H1 (cell line): ENCODE measurements at regions not wholly inside any gene's neighbourhood (a gene's known extent, or its start where the extent isn't known, plus 50 kb on each side); places are given as distances from the start of the nearest gene placed in this dataset.

Source experiments
- CTCF ChIA-PET: fragments of 300-600 bp; sonication (Branson Sonifier 250); formaldehyde crosslinking; loops from one replicate; lab custom pipeline; 2021; ENCODE audit not compliant: partially characterized antibody; lab: Charles Lee
- POLR2A ChIA-PET: fragments of 300-600 bp; sonication (Branson Sonifier 250); formaldehyde crosslinking; loops from one replicate; lab custom pipeline; 2021; ENCODE audit warnings: inconsistent platforms; ENCODE audit not compliant: partially characterized antibody; lab: Charles Lee
- DNase-seq, 2 experiments: peaks; one replicate each; pipeline versions ENCODE4 v3.0.0 to v3.0.0-alpha.2; 2010 to 2022; ENCODE audit warnings: low spot score in 2 of 2, low read depth in 1 of 2, mixed read lengths in 1 of 2
- FAIRE-seq: peaks from 2 replicates; lab custom pipeline; 2011; peaks lifted over from hg19 to GRCh38; lab: Jason Lieb, UNC
- H2AFZ ChIP-seq: 2 replicates; pipeline ENCODE4 v1.8.1; 2012; ENCODE audit warnings: low read length, inconsistent platforms
- H2AK5ac ChIP-seq: 2 replicates; pipeline ENCODE4 v1.6.1; 2013; ENCODE audit warnings: low read depth, low read length
- H2BK120ac ChIP-seq: replicated peaks from 2 replicates; pipeline ENCODE3; 2013; ENCODE audit warnings: low read depth, low read length, inconsistent platforms
- H2BK12ac ChIP-seq: 2 replicates; pipeline ENCODE4 v1.6.1; 2013; ENCODE audit warnings: low read depth, low read length
- H2BK15ac ChIP-seq: 2 replicates; pipeline ENCODE4 v1.6.1; 2013; ENCODE audit warnings: low read length
- H2BK20ac ChIP-seq: 2 replicates; pipeline ENCODE4 v1.6.1; 2013; ENCODE audit warnings: low read length
- H2BK5ac ChIP-seq: 2 replicates; pipeline ENCODE4 v1.6.1; 2013; ENCODE audit warnings: low read depth, low read length
- H3K14ac ChIP-seq: 2 replicates; pipeline ENCODE4 v1.6.1; 2013; ENCODE audit warnings: inconsistent platforms; ENCODE audit not compliant: insufficient read length
- H3K18ac ChIP-seq: 2 replicates; pipeline ENCODE4 v1.6.1; 2013; ENCODE audit warnings: low read length; ENCODE audit errors: extremely low read depth
- H3K23ac ChIP-seq: 2 replicates; pipeline ENCODE4 v1.6.1; 2013; ENCODE audit warnings: inconsistent platforms; ENCODE audit not compliant: insufficient read length
- H3K23me2 ChIP-seq: 2 replicates; pipeline ENCODE4 v1.6.1; 2013; ENCODE audit warnings: low read depth, low read length
- H3K27ac ChIP-seq: 2 replicates; pipeline ENCODE4 v1.6.1; 2011; ENCODE audit warnings: low read depth, low read length, inconsistent platforms
- H3K27me3 ChIP-seq, 4 experiments: replicated peaks in 1 of 4; 1 replicate in 1 of 4; 2 replicates in 3 of 4; pipeline versions ENCODE4 v1.6.1 to v1.8.1; 2011 to 2013; ENCODE audit warnings: low read length in 3 of 4, mild to moderate bottlenecking in 3 of 4, inconsistent platforms in 2 of 4, mixed read lengths in 2 of 4, moderate library complexity in 1 of 4; ENCODE audit not compliant: control insufficient read depth in 3 of 4, insufficient read depth in 3 of 4; ENCODE audit errors: extremely low read depth in 1 of 4
- H3K36me3 ChIP-seq, 4 experiments: 2 replicates each; pipeline versions ENCODE4 v1.6.1 to v1.8.1; 2011 to 2013; ENCODE audit warnings: mild to moderate bottlenecking in 4 of 4, low read length in 3 of 4, moderate library complexity in 2 of 4, control low read depth in 1 of 4, inconsistent platforms in 1 of 4; ENCODE audit not compliant: insufficient read depth in 4 of 4, control insufficient read depth in 2 of 4
- H3K4ac ChIP-seq: replicated peaks from 2 replicates; pipeline ENCODE3; 2013; ENCODE audit warnings: low read length, low read depth, mixed read lengths, inconsistent platforms; ENCODE audit not compliant: insufficient read length
- H3K4me1 ChIP-seq, 4 experiments: replicated peaks in 1 of 4; 1 replicate in 1 of 4; 2 replicates in 3 of 4; pipeline versions ENCODE4 v1.6.1 to v1.8.1; 2011 to 2013; ENCODE audit warnings: low read length in 3 of 4, inconsistent platforms in 2 of 4, mixed read lengths in 1 of 4; ENCODE audit not compliant: insufficient read depth in 4 of 4, control insufficient read depth in 3 of 4
- H3K4me2 ChIP-seq, 2 experiments: 2 replicates each; pipeline versions ENCODE4 v1.6.1 to v1.8.1; 2011 to 2013; ENCODE audit warnings: low read depth in 2 of 2, low read length in 2 of 2, control low read depth in 1 of 2, inconsistent platforms in 1 of 2, mild to moderate bottlenecking in 1 of 2; ENCODE audit not compliant: insufficient read depth in 1 of 2
- H3K4me3 ChIP-seq, 4 experiments: fragments of 200-600, 300-600 bp in 1 of 4; sonication (generic), shearing (Covaris generic), sonication (Bioruptor Twin) in 1 of 4; 2 replicates each; pipeline versions ENCODE4 v1.5.1 to v1.8.1; 2011 to 2016; ENCODE audit warnings: low read length in 4 of 4, low read depth in 3 of 4, control low read depth in 2 of 4, inconsistent platforms in 2 of 4, mild to moderate bottlenecking in 2 of 4, mixed read lengths in 1 of 4, moderate library complexity in 1 of 4; ENCODE audit not compliant: insufficient read depth in 2 of 4; ENCODE audit errors: extremely low read depth in 1 of 4
- H3K56ac ChIP-seq: replicated peaks from 2 replicates; pipeline ENCODE3; 2013; ENCODE audit warnings: low read depth, mild to moderate bottlenecking, mixed read lengths, low read length, inconsistent platforms; ENCODE audit not compliant: insufficient read length
- H3K79me1 ChIP-seq: 2 replicates; pipeline ENCODE4 v1.6.1; 2013; ENCODE audit warnings: low read depth, low read length, control low read depth
- H3K79me2 ChIP-seq, 2 experiments: 2 replicates each; pipeline versions ENCODE4 v1.6.1 to v1.8.1; 2012 to 2013; ENCODE audit warnings: low read length in 2 of 2, mild to moderate bottlenecking in 2 of 2, inconsistent platforms in 1 of 2; ENCODE audit not compliant: insufficient read depth in 2 of 2, control insufficient read depth in 1 of 2
- H3K9ac ChIP-seq, 4 experiments: replicated peaks in 1 of 4; 1 replicate in 1 of 4; 2 replicates in 3 of 4; pipeline versions ENCODE4 v1.6.1 to v1.8.1; 2011 to 2013; ENCODE audit warnings: low read depth in 3 of 4, low read length in 3 of 4, control low read depth in 2 of 4, mild to moderate bottlenecking in 2 of 4, moderate library complexity in 2 of 4, inconsistent platforms in 1 of 4; ENCODE audit errors: extremely low read depth in 1 of 4
- H3K9me3 ChIP-seq, 2 experiments: 2 replicates each; pipeline versions ENCODE4 v1.6.1 to v1.8.1; 2012 to 2013; ENCODE audit warnings: mild to moderate bottlenecking in 2 of 2, moderate library complexity in 2 of 2, control low read depth in 1 of 2, inconsistent platforms in 1 of 2, low read depth in 1 of 2, low read length in 1 of 2, mixed read lengths in 1 of 2; ENCODE audit not compliant: insufficient read depth in 2 of 2
- H4K20me1 ChIP-seq, 2 experiments: replicated peaks in 1 of 2; 2 replicates each; pipeline versions ENCODE3 to v1.8.1; 2011 to 2013; ENCODE audit warnings: inconsistent platforms in 2 of 2, low read length in 2 of 2, mild to moderate bottlenecking in 1 of 2; ENCODE audit not compliant: insufficient read depth in 2 of 2, control insufficient read depth in 1 of 2
- H4K5ac ChIP-seq: 2 replicates; pipeline ENCODE4 v1.6.1; 2013; ENCODE audit warnings: low read length, low read depth, mixed read lengths, inconsistent platforms; ENCODE audit not compliant: insufficient read length
- H4K8ac ChIP-seq: 2 replicates; pipeline ENCODE4 v1.8.0; 2013; ENCODE audit warnings: mild to moderate bottlenecking, moderate library complexity, low read length, inconsistent platforms; ENCODE audit not compliant: insufficient read depth; ENCODE audit errors: extremely low read depth
- H4K91ac ChIP-seq: replicated peaks from 2 replicates; pipeline ENCODE3; 2013; ENCODE audit warnings: low read length, mixed read lengths, inconsistent platforms; ENCODE audit not compliant: insufficient read length
- BACH1 ChIP-seq: IDR thresholded peaks from 2 replicates; pipeline ENCODE4 v1.6.1; 2012; ENCODE audit warnings: low read length, improper control_type of control experiment
- BCL11A ChIP-seq, 2 experiments: IDR thresholded peaks; one replicate each; pipeline ENCODE4 v1.6.1; 2011; ENCODE audit warnings: low read depth in 2 of 2, low read length in 2 of 2, mild to moderate bottlenecking in 2 of 2
- CBX5 ChIP-seq: fragments of 300-800, 300-1000 bp; sonication (generic); IDR thresholded peaks from 2 replicates; pipeline ENCODE4 v1.7.1; 2016; ENCODE audit warnings: antibody characterized with exemption, low read length, low read depth
- CHD2 ChIP-seq: IDR thresholded peaks from 2 replicates; pipeline ENCODE4 v1.6.1; 2012; ENCODE audit warnings: low read length, improper control_type of control experiment
- KDM4A ChIP-seq: IDR thresholded peaks from one replicate; pipeline ENCODE4 v1.7.1; 2012; ENCODE audit warnings: low read depth, mild to moderate bottlenecking, moderate library complexity, low read length, inconsistent platforms; ENCODE audit not compliant: severe bottlenecking
- PHF8 ChIP-seq: fragments of 200-600 bp; sonication (generic); conservative IDR thresholded peaks from 2 replicates; pipeline ENCODE4 v1.7.1; 2012; ENCODE audit warnings: low read depth, mild to moderate bottlenecking, inconsistent platforms, low read length, moderate library complexity
- RAD21 ChIP-seq, 2 experiments: IDR thresholded peaks in 1 of 2; conservative IDR thresholded peaks in 1 of 2; 2 replicates each; pipeline ENCODE4 v1.6.1; 2011; ENCODE audit warnings: low read depth in 2 of 2, low read length in 2 of 2, improper control_type of control experiment in 1 of 2, inconsistent platforms in 1 of 2, mild to moderate bottlenecking in 1 of 2, moderate library complexity in 1 of 2
- SP4 ChIP-seq: IDR thresholded peaks from 2 replicates; pipeline ENCODE4 v1.6.1; 2012; ENCODE audit warnings: low read length, inconsistent platforms
- TAF1 ChIP-seq: IDR thresholded peaks from 2 replicates; pipeline ENCODE4 v1.6.1; 2011; ENCODE audit warnings: mild to moderate bottlenecking, low read depth, low read length
- WGBS, 2 experiments: shearing (Covaris generic) in 1 of 2; methylation state at CpG; one replicate each; pipeline versions ENCODE4 v1.1.6 to v1.1.7; 2013 to 2015; ENCODE audit warnings: low lambda C conversion rate in 2 of 2, mixed read lengths in 2 of 2, inconsistent platforms in 1 of 2, low coverage in 1 of 2, missing lambda C conversion rate in 1 of 2; ENCODE audit not compliant: insufficient replicate concordance in 2 of 2, insufficient coverage in 1 of 2, insufficient read length in 1 of 2; ENCODE audit errors: extremely low coverage in 1 of 2, missing lambda C conversion rate in 1 of 2; 5-methylcytosine and 5-hydroxymethylcytosine counted together
- TF ChIP-seq, protein P1 (sequence below), 3 experiments: IDR thresholded peaks; 1 replicate in 2 of 3; 2 replicates in 1 of 3; pipeline versions ENCODE4 v1.5.1 to v1.6.1; 2011; ENCODE audit warnings: low read length in 3 of 3, mild to moderate bottlenecking in 3 of 3, inconsistent platforms in 2 of 3, low read depth in 1 of 3, moderate library complexity in 1 of 3; ENCODE audit not compliant: insufficient read depth in 1 of 3; ENCODE audit errors: control extremely low read depth in 1 of 3

DNA sequence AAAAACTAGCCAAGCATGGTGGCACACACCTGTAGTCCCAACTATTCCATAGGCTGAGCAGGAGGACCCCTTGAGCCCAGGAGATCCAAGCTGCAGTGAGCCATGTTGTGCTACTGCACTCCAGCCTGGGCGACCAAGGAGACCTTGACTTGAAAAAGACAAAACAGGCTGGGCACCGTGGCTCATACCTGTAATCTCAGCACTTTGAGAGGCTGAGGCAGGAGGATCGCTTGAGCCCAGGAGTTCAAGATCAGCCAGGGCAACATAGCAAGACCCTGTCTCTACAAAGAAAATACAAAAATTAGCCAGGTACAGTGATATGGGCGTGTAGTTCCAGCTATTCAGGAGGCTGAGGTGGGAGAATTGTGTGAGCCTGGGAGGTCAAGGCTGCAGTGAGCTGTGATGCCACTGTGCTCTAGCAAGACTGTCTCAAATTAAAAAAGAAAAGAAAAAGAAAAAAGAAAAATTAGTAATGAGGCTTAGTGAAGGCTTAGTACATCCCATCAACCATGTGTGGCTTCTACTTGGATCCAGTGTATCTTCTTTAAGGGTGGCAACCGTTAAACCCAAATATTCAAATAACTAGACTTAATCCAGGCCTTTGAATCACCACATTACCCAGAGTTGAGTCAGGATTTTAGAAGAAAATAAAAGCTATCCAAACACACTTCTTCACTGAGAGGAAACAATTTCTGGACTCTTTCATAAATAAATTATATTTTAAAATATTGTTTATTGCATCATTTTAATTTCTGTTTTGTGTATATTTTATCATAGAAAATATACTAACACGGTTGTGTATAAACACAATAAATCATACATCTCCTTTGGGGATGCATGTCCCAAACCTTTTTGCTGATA is 74.3 kb upstream of the RAB4A start:
- no peak overlapping the region for H4K5ac ChIP-seq
- no peak overlapping the region for H3K56ac ChIP-seq
- ChIA-PET POLR2A (interaction anchor here (0.5 kb wide), 1 partner anchor 409 kb away, joined by 3 read pairs; no protein-coding TSS in a partner anchor), CTCF (interaction anchor here (1.1 to 2.3 kb wide), 2 partner anchors 24 to 30 kb away, joined by 3 to 12 read pairs; no protein-coding TSS in a partner anchor)
- no peak overlapping the region for H4K91ac ChIP-seq
- H3K9me3 ChIP-seq, result no peaks in the 10 kb centered on the region
- H3K36me3 ChIP-seq, result no peaks in the 10 kb centered on the region
- H3K4me3 ChIP-seq, result no peak overlapping the region
- H3K4me1 ChIP-seq, result peaks cover 0 to 5% (median 4%) of the 10 kb centered on the region in 4 experiments; a peak in 4 of 7 replicates
- H3K18ac ChIP-seq, result no peak overlapping the region
- H2BK20ac ChIP-seq, result no peak overlapping the region; the same call in 1 of the 2 replicates
- no peaks in the 10 kb centered on the region for H3K79me1 ChIP-seq
- no peak overlapping the region for H2BK5ac ChIP-seq
- DNase-seq (peak in 1 of 2 experiments; percentile 32), FAIRE-seq (no peak)
- H3K9ac ChIP-seq, result no peak overlapping the region
- H3K4ac ChIP-seq, result no peak overlapping the region
- no peak overlapping the region for H2BK120ac ChIP-seq
- WGBS, 2 experiments, result 89% methylated on average over 6 of the region's 6 CpGs; no CpG with 5 or more reads in 1 of the 2 experiments
- H2BK12ac ChIP-seq, result no peak overlapping the region
- no peaks in the 10 kb centered on the region; the same call in 1 of the 2 replicates for H3K23me2 ChIP-seq
- no peak overlapping the region for H2AFZ ChIP-seq
- H3K14ac ChIP-seq, result no peak overlapping the region
- H2BK15ac ChIP-seq, result no peak overlapping the region
- no peaks in the 10 kb centered on the region for H3K79me2 ChIP-seq
- no peak overlapping the region for H2AK5ac ChIP-seq
- no peak overlapping the region for H3K23ac ChIP-seq
- H3K27ac ChIP-seq, result no peak overlapping the region
- H3K27me3 ChIP-seq, result no peaks in the 10 kb centered on the region
- H4K8ac ChIP-seq, result no peak overlapping the region
- no peaks in the 10 kb centered on the region for H4K20me1 ChIP-seq
- H3K4me2 ChIP-seq, result no peak overlapping the region
- TF ChIP-seq SP4 (no peak), BACH1 (no peak), RAD21 (IDR thresholded peaks at IDR 0.05 in 1 of 2, conservative IDR thresholded peaks at IDR 0.05 in 1 of 2; ENCODE audit: low read depth in 2 of 2, low read length in 2 of 2) (no peak), BCL11A (IDR thresholded peaks at IDR 0.05; ENCODE audit: low read depth in 2 of 2, low read length in 2 of 2) (no peak), PHF8 (no peak), TAF1 (no peak), KDM4A (no peak), CHD2 (no peak), CBX5 (no peak)
- TF ChIP-seq, protein P1, sequence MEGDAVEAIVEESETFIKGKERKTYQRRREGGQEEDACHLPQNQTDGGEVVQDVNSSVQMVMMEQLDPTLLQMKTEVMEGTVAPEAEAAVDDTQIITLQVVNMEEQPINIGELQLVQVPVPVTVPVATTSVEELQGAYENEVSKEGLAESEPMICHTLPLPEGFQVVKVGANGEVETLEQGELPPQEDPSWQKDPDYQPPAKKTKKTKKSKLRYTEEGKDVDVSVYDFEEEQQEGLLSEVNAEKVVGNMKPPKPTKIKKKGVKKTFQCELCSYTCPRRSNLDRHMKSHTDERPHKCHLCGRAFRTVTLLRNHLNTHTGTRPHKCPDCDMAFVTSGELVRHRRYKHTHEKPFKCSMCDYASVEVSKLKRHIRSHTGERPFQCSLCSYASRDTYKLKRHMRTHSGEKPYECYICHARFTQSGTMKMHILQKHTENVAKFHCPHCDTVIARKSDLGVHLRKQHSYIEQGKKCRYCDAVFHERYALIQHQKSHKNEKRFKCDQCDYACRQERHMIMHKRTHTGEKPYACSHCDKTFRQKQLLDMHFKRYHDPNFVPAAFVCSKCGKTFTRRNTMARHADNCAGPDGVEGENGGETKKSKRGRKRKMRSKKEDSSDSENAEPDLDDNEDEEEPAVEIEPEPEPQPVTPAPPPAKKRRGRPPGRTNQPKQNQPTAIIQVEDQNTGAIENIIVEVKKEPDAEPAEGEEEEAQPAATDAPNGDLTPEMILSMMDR (IDR thresholded peaks at IDR 0.05; ENCODE audit: control extremely low read depth in 1 of 3, insufficient read depth in 1 of 3, low read depth in 1 of 3, low read length in 3 of 3), result no peak
